ENCODE measurements at regions not wholly inside any gene's neighbourhood (a gene's known extent, or its start where the extent isn't known, plus 50 kb on each side); places are given as distances from the start of the nearest gene placed in this dataset.
"Not testable (repeated sequence)": the region's sequence is repeated elsewhere in the genome, so short reads cannot be mapped to it uniquely, and the experiment has no call there.

- DNase-seq (ENCODE audit: low spot score in 2 of 2) (no peak), FAIRE-seq (no peak)
Observed at GRCh38 chr15:87496109-87496508, 760.4 kb downstream of the NTRK3 start.

GRCh38 chr15:87493803-87494202 lies 762.7 kb downstream of the NTRK3 start:
- DNase-seq (ENCODE audit: low spot score in 2 of 2) = no peak
- no peak for FAIRE-seq

GRCh38 chr15:87492321-87492720 lies 764.2 kb downstream of the NTRK3 start:
- no peak for FAIRE-seq

GRCh38 chr15:87490666-87491065 lies 765.9 kb downstream of the NTRK3 start:
- no peak for FAIRE-seq
- DNase-seq (ENCODE audit: low spot score in 2 of 2) = no peak

More at GRCh38 chr15:87492321-87492720, 764.2 kb downstream of the NTRK3 start:
- no peak for DNase-seq (ENCODE audit: low spot score in 2 of 2)

GRCh38 chr15:87489902-87490665 lies 766.5 kb downstream of the NTRK3 start:
- no peak for FAIRE-seq
- no peak for DNase-seq (ENCODE audit: low spot score in 2 of 2)

GRCh38 chr15:87489456-87489855 lies 767.1 kb downstream of the NTRK3 start:
- DNase-seq (ENCODE audit: low spot score in 2 of 2) (no peak), FAIRE-seq (no peak)

GRCh38 chr15:87487484-87487883 lies 769.1 kb downstream of the NTRK3 start:
- DNase-seq (ENCODE audit: low spot score in 2 of 2) (no peak), FAIRE-seq (no peak)

GRCh38 chr15:87483468-87483867 lies 773.1 kb downstream of the NTRK3 start:
- no peak for DNase-seq (ENCODE audit: low spot score in 2 of 2)
- FAIRE-seq = no peak

GRCh38 chr15:87481126-87481525 lies 775.4 kb downstream of the NTRK3 start:
- no peak for DNase-seq (ENCODE audit: low spot score in 2 of 2)
- no peak for FAIRE-seq

- FAIRE-seq (no peak), DNase-seq (ENCODE audit: low spot score in 2 of 2) (no peak)
Observed at GRCh38 chr15:87478687-87479072, 777.9 kb downstream of the NTRK3 start.

- DNase-seq (ENCODE audit: low spot score in 2 of 2) = peak in 1 of 2 donors; percentile 32
Observed at GRCh38 chr15:87477737-87478686, 778.5 kb downstream of the NTRK3 start.

GRCh38 chr15:87477026-87477425 lies 779.5 kb downstream of the NTRK3 start:
- FAIRE-seq = no peak
- no peak for DNase-seq (ENCODE audit: low spot score in 2 of 2)

More at GRCh38 chr15:87477737-87478686, 778.5 kb downstream of the NTRK3 start:
- FAIRE-seq = no peak

- DNase-seq (ENCODE audit: low spot score in 2 of 2) (no peak), FAIRE-seq (no peak)
Observed at GRCh38 chr15:87470923-87471322, 785.6 kb downstream of the NTRK3 start.

- FAIRE-seq; DNase-seq (ENCODE audit: low spot score in 2 of 2): not testable (repeated sequence)
Observed at GRCh38 chr15:87463956-87464355, 792.6 kb downstream of the NTRK3 start.

GRCh38 chr15:87461631-87462030 lies 794.9 kb downstream of the NTRK3 start:
- DNase-seq (ENCODE audit: low spot score in 2 of 2) (no peak), FAIRE-seq (no peak)

GRCh38 chr15:87454860-87455259 lies 801.7 kb downstream of the NTRK3 start:
- DNase-seq (ENCODE audit: low spot score in 2 of 2) (no peak), FAIRE-seq (no peak)

GRCh38 chr15:87450314-87450713 lies 806.2 kb downstream of the NTRK3 start:
- no peak for DNase-seq (ENCODE audit: low spot score in 2 of 2)
- no peak for FAIRE-seq

GRCh38 chr15:87439090-87439489 lies 817.4 kb downstream of the NTRK3 start:
- DNase-seq (ENCODE audit: low spot score in 2 of 2) = no peak
- no peak for FAIRE-seq

GRCh38 chr15:87433871-87434270 lies 822.7 kb downstream of the NTRK3 start:
- no peak for DNase-seq (ENCODE audit: low spot score in 2 of 2)
- no peak for FAIRE-seq

- FAIRE-seq = no peak
- DNase-seq (ENCODE audit: low spot score in 2 of 2) = no peak
Observed at GRCh38 chr15:87429754-87430153, 826.8 kb downstream of the NTRK3 start.

GRCh38 chr15:87420017-87420416 lies 836.5 kb downstream of the NTRK3 start:
- no peak for FAIRE-seq
- DNase-seq (ENCODE audit: low spot score in 2 of 2) = no peak
